ENCODE measurements at regions not wholly inside any gene's neighbourhood (a gene's known extent, or its start where the extent isn't known, plus 50 kb on each side); places are given as distances from the start of the nearest gene placed in this dataset.

DNA sequence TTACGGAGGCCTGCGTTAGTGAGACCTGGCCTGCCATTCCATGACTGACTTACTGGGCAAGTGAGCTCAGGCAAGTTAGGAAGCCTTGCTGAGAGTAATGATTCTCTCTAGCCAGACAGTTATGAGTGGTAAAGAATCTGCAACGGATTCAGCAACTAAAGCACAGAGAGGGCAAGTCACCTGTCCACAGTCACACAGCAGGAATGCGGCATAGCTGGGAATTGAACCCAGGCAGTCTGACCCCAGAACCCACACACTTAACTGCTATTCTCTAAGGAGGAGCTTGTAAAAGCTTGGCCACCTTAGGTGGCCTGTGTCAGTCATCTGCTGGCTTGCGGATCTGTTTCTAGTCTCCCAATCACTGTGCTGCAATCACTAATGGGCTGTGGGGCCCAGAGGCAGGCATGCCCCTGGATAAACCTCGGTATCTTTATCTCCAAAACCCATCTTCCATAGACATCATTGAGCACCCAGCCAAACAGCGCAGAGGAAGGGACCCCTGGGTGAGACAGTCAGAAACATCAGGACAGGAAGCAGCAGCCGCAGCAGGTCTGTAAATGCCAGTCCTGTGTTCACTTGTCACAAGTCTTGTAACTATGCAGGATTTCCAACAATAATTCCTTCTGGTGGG, 215.9 kb upstream of the KCNG1 start:
- H3K4me3 ChIP-seq (replicated peaks; ENCODE audit: low read depth, low read length), result no peak overlapping the region
- TF ChIP-seq CTCF (IDR thresholded peaks at IDR 0.05; ENCODE audit: low read depth, low read length, missing control alignments), result no peak
- DNase-seq (ENCODE audit: extremely low read depth, low read depth), result no peak

- no peak for DNase-seq (ENCODE audit: extremely low read depth, low read depth)
- no peak for TF ChIP-seq CTCF (IDR thresholded peaks at IDR 0.05; ENCODE audit: low read depth, low read length, missing control alignments)
These were observed 214.9 kb upstream of the KCNG1 start for GRCh38 chr20:51237791-51238190.

DNA sequence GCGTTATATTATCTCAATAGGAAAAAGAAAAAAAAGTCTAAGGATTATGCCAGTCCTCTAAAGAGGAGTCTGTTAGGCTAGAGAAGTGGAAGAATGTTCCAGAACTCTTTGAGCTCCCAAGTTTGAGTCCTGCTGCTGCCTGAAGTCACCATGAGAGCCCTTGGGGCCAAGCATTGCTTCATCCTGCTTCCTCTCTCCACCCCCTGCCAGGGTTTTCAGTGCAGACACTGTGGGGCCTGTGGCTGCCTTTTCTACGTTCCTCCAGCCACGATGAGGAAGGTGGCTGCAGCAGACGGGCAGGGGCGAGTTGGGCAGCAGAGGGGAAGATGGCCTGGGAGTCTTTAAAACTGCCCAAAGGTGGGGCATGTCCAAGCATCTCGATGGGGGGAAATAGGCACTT, 214.4 kb upstream of the KCNG1 start:
- H3K4me3 ChIP-seq (replicated peaks; ENCODE audit: low read depth, low read length), result no peak overlapping the region
- no peak for TF ChIP-seq CTCF (IDR thresholded peaks at IDR 0.05; ENCODE audit: low read depth, low read length, missing control alignments)
- no peak for DNase-seq (ENCODE audit: extremely low read depth, low read depth)

More at GRCh38 chr20:51237791-51238190, 214.9 kb upstream of the KCNG1 start:
- no peak overlapping the region for H3K4me3 ChIP-seq (replicated peaks; ENCODE audit: low read depth, low read length)

- no peak for DNase-seq (ENCODE audit: extremely low read depth, low read depth)
- TF ChIP-seq CTCF (IDR thresholded peaks at IDR 0.05; ENCODE audit: low read depth, low read length, missing control alignments), result no peak
- no peak overlapping the region for H3K4me3 ChIP-seq (replicated peaks; ENCODE audit: low read depth, low read length)
These were observed 213.5 kb upstream of the KCNG1 start for GRCh38 chr20:51236421-51236820.

DNA sequence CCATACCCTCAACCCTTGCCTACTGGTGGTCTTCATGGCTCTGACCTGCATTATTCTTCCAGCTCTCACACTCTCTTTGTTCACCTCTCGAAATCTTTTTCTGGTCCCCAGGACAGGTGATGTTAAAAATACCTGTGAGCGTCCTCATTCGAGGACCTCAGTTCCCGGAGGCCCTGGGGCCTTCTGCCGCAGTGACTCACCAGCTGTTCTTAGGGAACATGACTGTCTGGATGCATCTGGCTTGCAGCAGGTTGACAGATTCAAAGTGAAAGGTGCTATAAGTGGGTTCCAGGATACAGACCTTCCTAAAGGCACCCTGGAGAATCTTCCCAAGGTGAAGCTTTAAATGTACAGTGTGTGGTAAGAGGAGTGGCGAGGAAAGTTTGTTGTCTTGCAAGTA, 210.4 kb upstream of the KCNG1 start:
- no peak for DNase-seq (ENCODE audit: extremely low read depth, low read depth)
- H3K4me3 ChIP-seq (replicated peaks; ENCODE audit: low read depth, low read length), result no peak overlapping the region
- TF ChIP-seq CTCF (IDR thresholded peaks at IDR 0.05; ENCODE audit: low read depth, low read length, missing control alignments), result no peak

- no peak for DNase-seq (ENCODE audit: extremely low read depth, low read depth)
- no peak overlapping the region for H3K4me3 ChIP-seq (replicated peaks; ENCODE audit: low read depth, low read length)
- no peak for TF ChIP-seq CTCF (IDR thresholded peaks at IDR 0.05; ENCODE audit: low read depth, low read length, missing control alignments)
These were observed 207.8 kb upstream of the KCNG1 start for GRCh38 chr20:51230727-51231126.

- TF ChIP-seq CTCF (IDR thresholded peaks at IDR 0.05; ENCODE audit: low read depth, low read length, missing control alignments), result no peak
- no peak for DNase-seq (ENCODE audit: extremely low read depth, low read depth)
- no peak overlapping the region for H3K4me3 ChIP-seq (replicated peaks; ENCODE audit: low read depth, low read length)
These were observed 205.9 kb upstream of the KCNG1 start for GRCh38 chr20:51228763-51229162.
